ENCODE measurements at regions not wholly inside any gene's neighbourhood (a gene's known extent, or its start where the extent isn't known, plus 50 kb on each side); places are given as distances from the start of the nearest gene placed in this dataset.

GRCh38 chr4:101418055-101418454 is 70.7 kb upstream of the PPP3CA start:
- Histone ChIP-seq H3K9me3 (ENCODE audit: insufficient read depth, low read length) (no peaks in the 10 kb centered on the region), H3K9ac (ENCODE audit: low read length) (no peak overlapping the region), H3K27ac (ENCODE audit: low read length) (no peak overlapping the region), H3K36me3 (replicated peaks; ENCODE audit: low read depth, low read length) (no peaks in the 10 kb centered on the region), H2AFZ (ENCODE audit: low read depth, low read length) (no peak overlapping the region), H3K27me3 (ENCODE audit: low read depth, low read length) (no peaks in the 10 kb centered on the region), H3K79me2 (ENCODE audit: low read length) (no peaks in the 10 kb centered on the region), H3K4me1 (ENCODE audit: low read length) (peaks cover 20% of the 10 kb centered on the region), H3K4me3 (ENCODE audit: low read length) (no peak overlapping the region), H3K4me2 (ENCODE audit: low read length) (no peak overlapping the region), H4K20me1 (ENCODE audit: insufficient read depth, low read length) (no peaks in the 10 kb centered on the region)
- TF ChIP-seq CTCF (IDR thresholded peaks at IDR 0.05; ENCODE audit: low read depth, low read length) (no peak), EZH2phosphoT487 (IDR thresholded peaks at IDR 0.05; ENCODE audit: low read depth) (no peak)

GRCh38 chr4:101417046-101417445 is 69.7 kb upstream of the PPP3CA start:
- no peaks in the 10 kb centered on the region for H3K36me3 ChIP-seq (replicated peaks; ENCODE audit: low read depth, low read length)
- no peaks in the 10 kb centered on the region for H4K20me1 ChIP-seq (ENCODE audit: insufficient read depth, low read length)
- no peak overlapping the region for H2AFZ ChIP-seq (ENCODE audit: low read depth, low read length)
- no peaks in the 10 kb centered on the region for H3K27me3 ChIP-seq (ENCODE audit: low read depth, low read length)
- no peak overlapping the region for H3K4me2 ChIP-seq (ENCODE audit: low read length)
- no peak overlapping the region for H3K4me3 ChIP-seq (ENCODE audit: low read length)
- H3K9ac ChIP-seq (ENCODE audit: low read length): no peak overlapping the region
- H3K27ac ChIP-seq (ENCODE audit: low read length): no peak overlapping the region
- peaks cover 11% of the 10 kb centered on the region; the same call in 1 of the 2 replicates for H3K4me1 ChIP-seq (ENCODE audit: low read length)
- no peaks in the 10 kb centered on the region for H3K79me2 ChIP-seq (ENCODE audit: low read length)
- no peak for TF ChIP-seq CTCF (IDR thresholded peaks at IDR 0.05; ENCODE audit: low read depth, low read length)
- no peak for TF ChIP-seq EZH2phosphoT487 (IDR thresholded peaks at IDR 0.05; ENCODE audit: low read depth)
- no peaks in the 10 kb centered on the region for H3K9me3 ChIP-seq (ENCODE audit: insufficient read depth, low read length)

GRCh38 chr4:101415962-101416361 is 68.6 kb upstream of the PPP3CA start:
- Histone ChIP-seq H3K79me2 (ENCODE audit: low read length) (no peaks in the 10 kb centered on the region), H2AFZ (ENCODE audit: low read depth, low read length) (no peak overlapping the region), H3K4me1 (ENCODE audit: low read length) (peaks cover 11% of the 10 kb centered on the region; the same call in 1 of the 2 replicates), H3K4me2 (ENCODE audit: low read length) (no peak overlapping the region), H3K36me3 (replicated peaks; ENCODE audit: low read depth, low read length) (no peaks in the 10 kb centered on the region), H3K9ac (ENCODE audit: low read length) (no peak overlapping the region), H3K27ac (ENCODE audit: low read length) (no peak overlapping the region), H4K20me1 (ENCODE audit: insufficient read depth, low read length) (no peaks in the 10 kb centered on the region), H3K4me3 (ENCODE audit: low read length) (no peak overlapping the region), H3K27me3 (ENCODE audit: low read depth, low read length) (no peaks in the 10 kb centered on the region), H3K9me3 (ENCODE audit: insufficient read depth, low read length) (no peaks in the 10 kb centered on the region)
- TF ChIP-seq CTCF (IDR thresholded peaks at IDR 0.05; ENCODE audit: low read depth, low read length) (no peak), EZH2phosphoT487 (IDR thresholded peaks at IDR 0.05; ENCODE audit: low read depth) (no peak)

GRCh38 chr4:101414496-101414895 is 67.2 kb upstream of the PPP3CA start:
- TF ChIP-seq EZH2phosphoT487 (IDR thresholded peaks at IDR 0.05; ENCODE audit: low read depth): no peak
- no peak for TF ChIP-seq CTCF (IDR thresholded peaks at IDR 0.05; ENCODE audit: low read depth, low read length)
- Histone ChIP-seq H3K9ac (ENCODE audit: low read length) (no peak overlapping the region), H3K4me2 (ENCODE audit: low read length) (no peak overlapping the region), H3K9me3 (ENCODE audit: insufficient read depth, low read length) (no peaks in the 10 kb centered on the region), H3K4me1 (ENCODE audit: low read length) (peaks cover 4% of the 10 kb centered on the region; the same call in 1 of the 2 replicates), H3K36me3 (replicated peaks; ENCODE audit: low read depth, low read length) (no peaks in the 10 kb centered on the region), H2AFZ (ENCODE audit: low read depth, low read length) (no peak overlapping the region), H4K20me1 (ENCODE audit: insufficient read depth, low read length) (no peaks in the 10 kb centered on the region), H3K27ac (ENCODE audit: low read length) (no peak overlapping the region), H3K79me2 (ENCODE audit: low read length) (no peaks in the 10 kb centered on the region), H3K27me3 (ENCODE audit: low read depth, low read length) (no peaks in the 10 kb centered on the region), H3K4me3 (ENCODE audit: low read length) (no peak overlapping the region)

Data from OCI-LY3 (cell line).